Ishikawa (cell line): ENCODE measurements at regions not wholly inside any gene's neighbourhood (a gene's known extent, or its start where the extent isn't known, plus 50 kb on each side); places are given as distances from the start of the nearest gene placed in this dataset.

Experiments
- CEBPB ChIP-seq: IDR thresholded peaks from 2 replicates; pipeline ENCODE4 v1.6.1; 2012
- CREB1 ChIP-seq: IDR thresholded peaks from 2 replicates; pipeline ENCODE4 v1.6.1; 2012; ENCODE audit warnings: low read depth
- EGR1 ChIP-seq: IDR thresholded peaks from 2 replicates; pipeline ENCODE4 v1.6.1; 2012
- EP300 ChIP-seq: IDR thresholded peaks from 2 replicates; pipeline ENCODE4 v1.6.1; 2012; ENCODE audit warnings: borderline replicate concordance
- FOXM1 ChIP-seq: IDR thresholded peaks from 2 replicates; pipeline ENCODE4 v1.6.1; 2012; ENCODE audit warnings: low read depth, borderline replicate concordance
- NFIC ChIP-seq: IDR thresholded peaks from 2 replicates; pipeline ENCODE4 v1.6.1; 2012
- RAD21 ChIP-seq: IDR thresholded peaks from 2 replicates; pipeline ENCODE4 v1.6.1; 2012; ENCODE audit warnings: low read depth
- TAF1 ChIP-seq: IDR thresholded peaks from 2 replicates; pipeline ENCODE4 v1.6.1; 2012; ENCODE audit warnings: low read depth, mild to moderate bottlenecking
- TCF12 ChIP-seq: IDR thresholded peaks from 2 replicates; pipeline ENCODE4 v1.6.1; 2012; ENCODE audit warnings: low read depth
- TEAD4 ChIP-seq: IDR thresholded peaks from 2 replicates; pipeline ENCODE4 v1.6.1; 2012
- YY1 ChIP-seq: IDR thresholded peaks from 2 replicates; pipeline ENCODE4 v1.6.1; 2012; ENCODE audit warnings: low read depth
- ZBTB7A ChIP-seq: IDR thresholded peaks from 2 replicates; pipeline ENCODE4 v1.6.1; 2012; ENCODE audit warnings: low read depth
- TF ChIP-seq, protein P1 (sequence below): IDR thresholded peaks from 2 replicates; pipeline ENCODE4 v1.6.1; 2012
- TF ChIP-seq, protein P2 (sequence below): IDR thresholded peaks from 2 replicates; pipeline ENCODE4 v1.6.1; 2012; ENCODE audit warnings: low read depth, mild to moderate bottlenecking
- TF ChIP-seq, protein P3 (sequence below): IDR thresholded peaks from 2 replicates; pipeline ENCODE4 v1.6.1; 2012

DNA sequence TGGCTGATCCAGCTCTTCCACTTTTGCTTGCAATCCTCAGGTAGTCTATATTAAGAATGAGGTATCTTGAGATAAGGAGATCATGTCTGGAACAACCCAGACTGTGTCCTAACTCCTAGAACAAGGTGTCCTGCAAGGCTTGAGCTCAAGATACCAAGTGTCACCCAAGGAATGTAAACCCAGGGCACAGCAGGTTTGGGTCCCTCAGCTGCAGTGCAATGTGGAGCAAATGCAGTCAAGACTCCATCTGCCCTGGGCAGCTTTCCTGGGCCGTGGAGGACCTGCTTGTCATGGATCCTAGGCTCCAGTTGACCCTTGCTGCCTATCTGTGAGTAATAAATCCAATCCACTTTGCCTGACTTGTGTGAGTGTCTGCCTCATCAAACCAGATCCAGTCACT, 166.1 kb downstream of the OTOR start:
- TF ChIP-seq, protein P1, sequence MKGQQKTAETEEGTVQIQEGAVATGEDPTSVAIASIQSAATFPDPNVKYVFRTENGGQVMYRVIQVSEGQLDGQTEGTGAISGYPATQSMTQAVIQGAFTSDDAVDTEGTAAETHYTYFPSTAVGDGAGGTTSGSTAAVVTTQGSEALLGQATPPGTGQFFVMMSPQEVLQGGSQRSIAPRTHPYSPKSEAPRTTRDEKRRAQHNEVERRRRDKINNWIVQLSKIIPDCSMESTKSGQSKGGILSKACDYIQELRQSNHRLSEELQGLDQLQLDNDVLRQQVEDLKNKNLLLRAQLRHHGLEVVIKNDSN = no peak
- TF ChIP-seq TEAD4 (no peak), ZBTB7A (no peak), EP300 (no peak), NFIC (no peak), FOXM1 (no peak), YY1 (no peak), TCF12 (no peak), CREB1 (no peak)
- TF ChIP-seq, protein P2, sequence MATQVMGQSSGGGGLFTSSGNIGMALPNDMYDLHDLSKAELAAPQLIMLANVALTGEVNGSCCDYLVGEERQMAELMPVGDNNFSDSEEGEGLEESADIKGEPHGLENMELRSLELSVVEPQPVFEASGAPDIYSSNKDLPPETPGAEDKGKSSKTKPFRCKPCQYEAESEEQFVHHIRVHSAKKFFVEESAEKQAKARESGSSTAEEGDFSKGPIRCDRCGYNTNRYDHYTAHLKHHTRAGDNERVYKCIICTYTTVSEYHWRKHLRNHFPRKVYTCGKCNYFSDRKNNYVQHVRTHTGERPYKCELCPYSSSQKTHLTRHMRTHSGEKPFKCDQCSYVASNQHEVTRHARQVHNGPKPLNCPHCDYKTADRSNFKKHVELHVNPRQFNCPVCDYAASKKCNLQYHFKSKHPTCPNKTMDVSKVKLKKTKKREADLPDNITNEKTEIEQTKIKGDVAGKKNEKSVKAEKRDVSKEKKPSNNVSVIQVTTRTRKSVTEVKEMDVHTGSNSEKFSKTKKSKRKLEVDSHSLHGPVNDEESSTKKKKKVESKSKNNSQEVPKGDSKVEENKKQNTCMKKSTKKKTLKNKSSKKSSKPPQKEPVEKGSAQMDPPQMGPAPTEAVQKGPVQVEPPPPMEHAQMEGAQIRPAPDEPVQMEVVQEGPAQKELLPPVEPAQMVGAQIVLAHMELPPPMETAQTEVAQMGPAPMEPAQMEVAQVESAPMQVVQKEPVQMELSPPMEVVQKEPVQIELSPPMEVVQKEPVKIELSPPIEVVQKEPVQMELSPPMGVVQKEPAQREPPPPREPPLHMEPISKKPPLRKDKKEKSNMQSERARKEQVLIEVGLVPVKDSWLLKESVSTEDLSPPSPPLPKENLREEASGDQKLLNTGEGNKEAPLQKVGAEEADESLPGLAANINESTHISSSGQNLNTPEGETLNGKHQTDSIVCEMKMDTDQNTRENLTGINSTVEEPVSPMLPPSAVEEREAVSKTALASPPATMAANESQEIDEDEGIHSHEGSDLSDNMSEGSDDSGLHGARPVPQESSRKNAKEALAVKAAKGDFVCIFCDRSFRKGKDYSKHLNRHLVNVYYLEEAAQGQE = no peak

DNA sequence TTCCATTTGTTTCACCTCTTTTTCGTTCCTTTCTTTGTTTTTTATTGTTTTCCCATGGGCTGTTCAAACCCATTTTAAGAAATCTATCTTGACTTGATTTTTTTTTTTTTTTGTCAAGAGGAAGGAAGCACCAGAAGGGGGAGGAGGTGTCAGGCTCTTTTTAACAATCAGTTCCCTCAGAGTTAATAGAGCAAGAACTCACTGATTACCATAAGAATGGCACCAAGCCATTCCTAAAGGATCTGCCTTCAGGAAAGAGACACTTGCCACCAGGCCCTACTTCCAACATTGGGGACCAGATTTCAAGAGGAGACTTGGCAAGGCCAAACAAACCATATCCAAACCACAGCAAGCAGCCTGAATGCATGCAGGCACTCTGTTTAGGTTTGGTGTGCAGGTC, 168.0 kb downstream of the OTOR start:
- TF ChIP-seq CEBPB (no peak), TCF12 (no peak), NFIC (no peak), RAD21 (no peak), YY1 (no peak), CREB1 (no peak), EP300 (no peak), EGR1 (no peak), TEAD4 (no peak), ZBTB7A (no peak), FOXM1 (no peak), TAF1 (no peak)
- TF ChIP-seq, protein P3, sequence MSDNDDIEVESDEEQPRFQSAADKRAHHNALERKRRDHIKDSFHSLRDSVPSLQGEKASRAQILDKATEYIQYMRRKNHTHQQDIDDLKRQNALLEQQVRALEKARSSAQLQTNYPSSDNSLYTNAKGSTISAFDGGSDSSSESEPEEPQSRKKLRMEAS = no peak
- TF ChIP-seq, protein P1 = no peak
- TF ChIP-seq, protein P2 = no peak

DNA sequence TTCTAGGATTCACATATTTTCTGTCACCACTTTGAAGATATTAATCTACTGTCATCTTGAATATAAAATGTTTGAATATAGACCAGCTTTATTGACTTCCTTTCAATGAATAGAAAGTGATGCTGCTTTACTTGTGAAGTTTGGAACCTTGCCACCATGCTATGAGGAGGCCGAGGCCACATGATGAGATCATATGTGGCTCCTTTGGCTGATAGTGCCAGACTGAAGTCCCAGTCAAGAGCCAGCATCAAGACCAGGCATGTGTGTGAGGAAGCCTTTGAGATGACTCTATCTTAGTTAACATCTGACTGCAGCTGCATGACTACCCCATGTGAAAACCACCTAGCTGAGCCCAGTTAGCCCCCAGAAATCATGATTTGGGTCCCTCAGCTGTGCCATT, 169.5 kb downstream of the OTOR start:
- TF ChIP-seq, protein P3 = no peak
- TF ChIP-seq TEAD4 = no peak
- TF ChIP-seq YY1 = no peak

DNA sequence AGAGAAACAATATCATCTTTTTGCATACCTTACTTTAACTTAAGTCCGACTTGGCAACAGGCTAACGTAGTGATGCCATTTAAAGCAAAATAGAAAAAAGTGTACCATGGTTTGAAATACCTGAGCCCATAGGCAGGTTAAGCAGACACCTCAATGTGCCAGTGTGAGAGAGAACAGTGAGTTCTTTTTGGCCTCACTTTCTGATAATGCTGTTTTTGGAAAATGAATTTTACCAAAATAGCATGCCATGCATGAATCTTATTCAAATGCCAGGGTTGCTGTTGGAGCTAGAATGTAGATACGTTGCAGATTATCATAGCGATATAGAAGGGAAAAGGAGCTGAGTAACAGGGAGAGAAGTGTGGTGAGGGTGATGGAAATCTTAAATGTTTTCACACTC, 170.2 kb downstream of the OTOR start:
- TF ChIP-seq, protein P2 = no peak
- TF ChIP-seq YY1 = no peak
- no peak for TF ChIP-seq EP300
- no peak for TF ChIP-seq TEAD4
- no peak for TF ChIP-seq RAD21
- TF ChIP-seq EGR1 = no peak
- TF ChIP-seq CEBPB = no peak
- TF ChIP-seq, protein P3 = no peak
- no peak for TF ChIP-seq CREB1

DNA sequence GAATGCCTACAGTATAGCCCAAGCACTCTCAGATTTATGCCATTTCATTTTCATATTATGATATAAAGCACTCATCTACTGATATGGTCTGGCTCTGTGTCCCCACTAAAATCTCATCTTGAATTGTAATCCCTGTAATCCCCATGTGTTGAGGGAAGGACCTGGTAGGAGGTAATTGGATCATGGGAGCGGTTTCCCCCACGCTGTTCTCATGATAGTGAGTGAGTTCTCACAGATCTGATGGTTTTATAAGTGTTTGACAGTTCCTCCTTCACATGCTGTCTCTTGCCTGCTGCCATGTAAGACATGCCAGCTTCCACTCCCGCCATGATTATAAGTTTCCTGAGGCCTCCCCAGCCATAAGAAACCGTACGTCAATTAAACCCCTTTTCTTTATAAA, 171.7 kb downstream of the OTOR start:
- TF ChIP-seq, protein P1 = no peak
- TF ChIP-seq TCF12 (no peak), CEBPB (no peak), NFIC (no peak), TEAD4 (no peak), CREB1 (no peak), RAD21 (no peak), EGR1 (no peak), TAF1 (no peak), FOXM1 (no peak), EP300 (no peak), YY1 (no peak), ZBTB7A (no peak)
- TF ChIP-seq, protein P2 = no peak
- TF ChIP-seq, protein P3 = no peak
